Calu3 (cell line): ENCODE measurements at regions not wholly inside any gene's neighbourhood (a gene's known extent, or its start where the extent isn't known, plus 50 kb on each side); places are given as distances from the start of the nearest gene placed in this dataset.

Experiments
- BruUV-seq: library from RNA; stranded (reverse); fragments of 400-500 nt; replicated peaks from 2 replicates; lab custom pipeline; 2021; lab: Mats Ljungman, UMichigan
- CTCF ChIA-PET: fragments of 300-600 bp; sonication (Branson Sonifier 250); formaldehyde crosslinking; loops from one replicate; lab custom pipeline; 2022; ENCODE audit warnings: antibody characterized with exemption; lab: Charles Lee
- DNase-seq: peaks from one replicate; pipeline ENCODE4 v3.0.0; 2022
- H3K27ac Mint-ChIP-seq: one replicate; pipeline ENCODE4 v1.8.0; 2022; ENCODE audit warnings: mixed read lengths; ENCODE audit not compliant: unreplicated experiment
- H3K27me3 Mint-ChIP-seq: one replicate; pipeline ENCODE4 v1.8.0; 2022; ENCODE audit warnings: mixed read lengths; ENCODE audit not compliant: unreplicated experiment
- H3K36me3 Mint-ChIP-seq: one replicate; pipeline ENCODE4 v1.8.0; 2022; ENCODE audit warnings: mild to moderate bottlenecking, moderate library complexity, mixed read lengths; ENCODE audit not compliant: insufficient read depth, unreplicated experiment
- H3K4me1 Mint-ChIP-seq: one replicate; pipeline ENCODE4 v1.8.0; 2022; ENCODE audit warnings: mild to moderate bottlenecking, low read depth, mixed read lengths; ENCODE audit not compliant: unreplicated experiment
- H3K4me3 Mint-ChIP-seq: one replicate; pipeline ENCODE4 v1.8.0; 2022; ENCODE audit warnings: mild to moderate bottlenecking, low read depth, moderate library complexity, mixed read lengths; ENCODE audit not compliant: unreplicated experiment
- H3K9me3 Mint-ChIP-seq: one replicate; pipeline ENCODE4 v1.8.0; 2022; ENCODE audit warnings: low read depth, mixed read lengths; ENCODE audit not compliant: unreplicated experiment
- intact Hi-C: fragments of 100-400 bp; cut with micrococcal nuclease; formaldehyde crosslinking; loops from one replicate; pipeline ENCODE4 v1.10.0; 2022; ENCODE audit not compliant: unreplicated experiment
- TF ChIP-seq, protein P1 (sequence below): fragments of 200-600 bp; IDR thresholded peaks from one replicate; pipeline ENCODE4 v1.8.0; 2022; ENCODE audit warnings: antibody characterized with exemption; ENCODE audit not compliant: unreplicated experiment

DNA sequence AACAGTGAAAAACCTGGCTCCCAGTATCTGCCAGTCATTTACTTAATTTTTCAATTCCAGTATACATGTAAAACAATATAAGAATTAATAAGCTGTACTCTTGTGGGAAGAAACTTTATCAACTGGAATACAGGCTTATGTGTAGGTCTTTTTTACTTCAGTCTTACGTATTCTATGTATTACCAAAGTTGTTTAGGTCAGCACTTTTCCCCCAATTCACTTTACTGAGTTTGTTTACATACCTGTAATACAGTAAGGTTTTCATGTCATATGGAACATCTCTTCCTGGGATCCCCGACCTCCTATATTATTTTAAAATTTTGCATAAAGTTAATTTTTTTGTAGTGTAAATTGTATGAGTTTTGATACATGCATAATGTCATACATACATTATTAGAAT lies 181.8 kb upstream of the OLFM3 start:
- no peak overlapping the region for H3K27ac Mint-ChIP-seq
- H3K9me3 Mint-ChIP-seq, result peaks cover 6% of the 10 kb centered on the region
- no TSS peak for BruUV-seq

DNA sequence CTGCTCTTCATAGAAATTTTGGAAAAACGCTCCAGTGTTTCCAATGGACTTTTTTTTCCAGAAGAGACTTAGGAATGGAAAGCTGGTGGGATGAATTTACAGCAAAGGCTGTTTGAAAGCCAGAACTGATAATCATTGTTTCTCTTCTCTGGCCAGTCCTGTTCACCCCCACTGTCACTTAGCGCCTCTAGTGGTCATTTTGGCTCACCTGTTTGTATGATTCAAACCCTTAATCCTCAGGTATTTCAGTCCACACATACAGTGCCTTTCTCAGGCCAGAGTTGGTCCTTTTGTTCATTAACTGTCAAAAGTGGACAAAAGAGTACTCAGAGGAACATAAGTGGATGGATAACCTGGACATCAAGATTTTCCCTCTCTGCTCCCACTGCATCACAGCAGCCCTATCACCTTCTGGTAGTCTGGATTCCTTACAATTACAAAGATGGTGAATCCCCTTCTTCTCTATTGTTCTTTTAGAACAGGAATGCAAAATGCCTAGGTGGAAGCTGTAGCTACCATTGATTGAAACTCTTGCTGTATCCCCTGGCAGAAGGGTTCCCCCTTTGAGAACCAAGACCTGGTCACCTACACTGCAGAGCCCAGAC lies 177.6 kb upstream of the OLFM3 start:
- H3K4me3 Mint-ChIP-seq, result no peak overlapping the region
- TF ChIP-seq, protein P1, sequence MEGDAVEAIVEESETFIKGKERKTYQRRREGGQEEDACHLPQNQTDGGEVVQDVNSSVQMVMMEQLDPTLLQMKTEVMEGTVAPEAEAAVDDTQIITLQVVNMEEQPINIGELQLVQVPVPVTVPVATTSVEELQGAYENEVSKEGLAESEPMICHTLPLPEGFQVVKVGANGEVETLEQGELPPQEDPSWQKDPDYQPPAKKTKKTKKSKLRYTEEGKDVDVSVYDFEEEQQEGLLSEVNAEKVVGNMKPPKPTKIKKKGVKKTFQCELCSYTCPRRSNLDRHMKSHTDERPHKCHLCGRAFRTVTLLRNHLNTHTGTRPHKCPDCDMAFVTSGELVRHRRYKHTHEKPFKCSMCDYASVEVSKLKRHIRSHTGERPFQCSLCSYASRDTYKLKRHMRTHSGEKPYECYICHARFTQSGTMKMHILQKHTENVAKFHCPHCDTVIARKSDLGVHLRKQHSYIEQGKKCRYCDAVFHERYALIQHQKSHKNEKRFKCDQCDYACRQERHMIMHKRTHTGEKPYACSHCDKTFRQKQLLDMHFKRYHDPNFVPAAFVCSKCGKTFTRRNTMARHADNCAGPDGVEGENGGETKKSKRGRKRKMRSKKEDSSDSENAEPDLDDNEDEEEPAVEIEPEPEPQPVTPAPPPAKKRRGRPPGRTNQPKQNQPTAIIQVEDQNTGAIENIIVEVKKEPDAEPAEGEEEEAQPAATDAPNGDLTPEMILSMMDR, result no peak
- intact Hi-C loops, result no loop called here
- BruUV-seq, result no TSS peak
- H3K27me3 Mint-ChIP-seq, result no peaks in the 10 kb centered on the region
- no peak overlapping the region for H3K27ac Mint-ChIP-seq
- H3K4me1 Mint-ChIP-seq, result no peaks in the 10 kb centered on the region
- CTCF ChIA-PET, result no interaction called here
- H3K36me3 Mint-ChIP-seq, result no peaks in the 10 kb centered on the region
- DNase-seq, result no peak
- H3K9me3 Mint-ChIP-seq, result peaks cover 8% of the 10 kb centered on the region

More for the DNA sequence above, 181.8 kb upstream of the OLFM3 start:
- intact Hi-C loops, result no loop called here
- no peak for DNase-seq
- Mint-ChIP-seq H3K27me3 (no peaks in the 10 kb centered on the region), H3K4me3 (no peak overlapping the region), H3K4me1 (no peaks in the 10 kb centered on the region), H3K36me3 (no peaks in the 10 kb centered on the region)
- TF ChIP-seq, protein P1, result no peak
- CTCF ChIA-PET, result no interaction called here

DNA sequence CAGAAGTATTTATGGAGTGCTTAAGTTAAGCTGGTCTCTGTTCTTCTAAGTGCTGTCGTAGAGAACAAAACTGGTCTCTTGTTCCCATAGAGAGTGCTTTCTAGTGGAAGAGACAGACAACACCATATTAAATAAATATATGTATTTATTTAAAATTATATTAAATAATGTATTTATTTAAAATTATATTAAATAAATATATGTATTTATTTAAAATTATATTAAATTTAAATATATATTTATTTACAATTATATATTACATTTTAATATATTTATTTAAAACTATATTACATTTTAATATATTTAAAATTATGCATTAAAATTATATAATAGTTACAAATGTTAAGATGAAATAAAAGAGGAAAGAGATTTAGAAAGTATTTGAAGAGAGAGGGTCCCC lies 175.5 kb upstream of the OLFM3 start:
- Mint-ChIP-seq H3K4me3 (no peak overlapping the region), H3K27ac (no peak overlapping the region), H3K4me1 (no peaks in the 10 kb centered on the region), H3K36me3 (no peaks in the 10 kb centered on the region), H3K27me3 (no peaks in the 10 kb centered on the region), H3K9me3 (peaks cover 8% of the 10 kb centered on the region)
- no peak for DNase-seq
- intact Hi-C loops, result no loop called here
- TF ChIP-seq, protein P1, result no peak
- BruUV-seq, result no TSS peak
- CTCF ChIA-PET, result no interaction called here

DNA sequence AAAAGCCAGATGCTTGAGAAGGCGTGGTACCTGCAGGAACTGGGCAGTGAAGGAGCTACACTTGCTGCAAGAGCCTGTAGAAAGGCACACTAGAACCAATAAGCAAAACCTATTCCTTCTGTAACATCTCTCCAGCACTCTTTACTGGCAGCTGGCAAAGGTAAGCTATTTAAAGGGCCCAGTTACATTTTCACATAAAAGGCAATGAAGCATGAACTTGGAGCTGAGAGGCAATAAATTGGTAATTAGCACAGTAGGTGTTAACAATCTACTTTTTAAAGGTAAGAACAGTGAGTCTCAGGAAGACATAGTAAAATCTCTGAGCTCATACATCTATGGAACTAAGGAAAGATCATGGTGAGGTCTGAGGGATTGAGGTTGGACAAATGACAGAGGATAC lies 167.1 kb upstream of the OLFM3 start:
- H3K4me3 Mint-ChIP-seq, result no peak overlapping the region
- H3K4me1 Mint-ChIP-seq, result no peaks in the 10 kb centered on the region
- no peaks in the 10 kb centered on the region for H3K36me3 Mint-ChIP-seq
- H3K27ac Mint-ChIP-seq, result no peak overlapping the region
- no peak for DNase-seq
- H3K27me3 Mint-ChIP-seq, result no peaks in the 10 kb centered on the region
- CTCF ChIA-PET, result no interaction called here
- peaks cover 5% of the 10 kb centered on the region for H3K9me3 Mint-ChIP-seq
- BruUV-seq, result no TSS peak
- TF ChIP-seq, protein P1, result no peak
- intact Hi-C loops, result no loop called here
